Hematopoietic multipotent progenitor cell (in vitro differentiated cells): ENCODE measurements at regions not wholly inside any gene's neighbourhood (a gene's known extent, or its start where the extent isn't known, plus 50 kb on each side); places are given as distances from the start of the nearest gene placed in this dataset.

Experiments
- DNase-seq, 3 donors: peaks; one replicate each; pipeline ENCODE4 v3.0.0-alpha.2; 2011 to 2015; ENCODE audit warnings: low read depth in 2 of 3, low spot score in 2 of 3

- DNase-seq: peak in 1 of 3 donors; percentile 18
These were observed 64.6 kb upstream of the ELN start for GRCh38 chr7:73963252-73963822.

- DNase-seq: no peak
These were observed 63.2 kb upstream of the ELN start for GRCh38 chr7:73964786-73965185.

GRCh38 chr7:73966062-73966940 is 61.7 kb upstream of the ELN start:
- DNase-seq: no peak

GRCh38 chr7:73966941-73967831 is 60.8 kb upstream of the ELN start:
- no peak for DNase-seq

- no peak for DNase-seq
These were observed 60.1 kb upstream of the ELN start for GRCh38 chr7:73967832-73968290.

- DNase-seq: peak in 1 of 3 donors; percentile 12
These were observed 59.5 kb upstream of the ELN start for GRCh38 chr7:73968487-73968886.

GRCh38 chr7:73969991-73970390 is 58.0 kb upstream of the ELN start:
- no peak for DNase-seq

GRCh38 chr7:73970801-73971229 is 57.2 kb upstream of the ELN start:
- DNase-seq: no peak

GRCh38 chr7:73971322-73971703 is 56.7 kb upstream of the ELN start:
- DNase-seq: peak in 1 of 3 donors; percentile 38

- no peak for DNase-seq
These were observed 56.1 kb upstream of the ELN start for GRCh38 chr7:73971704-73972341.

GRCh38 chr7:73972614-73973013 is 55.4 kb upstream of the ELN start:
- DNase-seq: no peak

GRCh38 chr7:73973091-73973490 is 54.9 kb upstream of the ELN start:
- DNase-seq: no peak

- no peak for DNase-seq
These were observed 53.6 kb upstream of the ELN start for GRCh38 chr7:73974101-73974947.

- DNase-seq: no peak
These were observed 52.7 kb upstream of the ELN start for GRCh38 chr7:73974948-73975926.

GRCh38 chr7:73976761-73977618 is 51.0 kb upstream of the ELN start:
- no peak for DNase-seq

GRCh38 chr7:73977619-73978618 is 50.1 kb upstream of the ELN start:
- DNase-seq: peak in 1 of 3 donors; percentile 19
